Liver (tissue), 8 donors: ENCODE measurements at regions not wholly inside any gene's neighbourhood (a gene's known extent, or its start where the extent isn't known, plus 50 kb on each side); places are given as distances from the start of the nearest gene placed in this dataset.

Experiments
- DNase-seq: peaks from one replicate; pipeline ENCODE4 v3.0.0-alpha.2; 2017; ENCODE audit warnings: low spot score
- H3K27ac ChIP-seq, 2 donors: one replicate each; pipeline ENCODE4 v1.7.0; 2013; ENCODE audit warnings: inconsistent platforms in 2 of 2, low read length in 2 of 2, control low read depth in 1 of 2, low read depth in 1 of 2, mild to moderate bottlenecking in 1 of 2
- H3K27me3 ChIP-seq, 4 donors: one replicate each; pipeline versions ENCODE4 v1.6.1 to v1.7.0; 2013; ENCODE audit warnings: low read length in 3 of 4, inconsistent platforms in 1 of 4, mild to moderate bottlenecking in 1 of 4, moderate library complexity in 1 of 4; ENCODE audit not compliant: control insufficient read depth in 4 of 4, insufficient read depth in 4 of 4
- H3K36me3 ChIP-seq, 4 donors: one replicate each; pipeline versions ENCODE4 v1.6.1 to v1.7.0; 2013; ENCODE audit warnings: low read length in 3 of 4, mild to moderate bottlenecking in 3 of 4, low read depth in 1 of 4, moderate library complexity in 1 of 4; ENCODE audit not compliant: control insufficient read depth in 4 of 4, insufficient read depth in 3 of 4
- H3K4me1 ChIP-seq, 4 donors: one replicate each; pipeline versions ENCODE4 v1.6.1 to v1.7.0; 2013; ENCODE audit warnings: low read length in 3 of 4, mild to moderate bottlenecking in 3 of 4, moderate library complexity in 1 of 4; ENCODE audit not compliant: control insufficient read depth in 4 of 4, insufficient read depth in 4 of 4
- H3K4me3 ChIP-seq, 3 donors: one replicate each; pipeline versions ENCODE4 v1.6.1 to v1.7.0; 2013; ENCODE audit warnings: low read length in 3 of 3, control low read depth in 1 of 3, low read depth in 1 of 3, mild to moderate bottlenecking in 1 of 3
- H3K9ac ChIP-seq, 2 donors: one replicate each; pipeline ENCODE4 v1.7.0; 2013; ENCODE audit warnings: low read length in 2 of 2, mild to moderate bottlenecking in 2 of 2, moderate library complexity in 2 of 2, control low read depth in 1 of 2, low read depth in 1 of 2
- H3K9me3 ChIP-seq, 4 donors: one replicate each; pipeline versions ENCODE4 v1.6.1 to v1.7.0; 2013; ENCODE audit warnings: low read length in 3 of 4; ENCODE audit not compliant: control insufficient read depth in 4 of 4
- CTCF ChIP-seq: fragments of 150-350 bp; IDR thresholded peaks from 2 replicates; pipeline ENCODE4 v1.5.1; 2017; ENCODE audit warnings: improper control_type of control experiment, low read depth, low read length; ENCODE audit not compliant: missing input control
- EGR1 ChIP-seq, 2 donors: IDR thresholded peaks; 2 replicates each; pipeline ENCODE4 v1.6.1; 2016 to 2018; ENCODE audit warnings: antibody characterized with exemption in 2 of 2, low read depth in 2 of 2
- FOXA1 ChIP-seq: IDR thresholded peaks from 2 replicates; pipeline ENCODE4 v1.6.1; 2016; ENCODE audit warnings: antibody characterized with exemption
- FOXA2 ChIP-seq: IDR thresholded peaks from 2 replicates; pipeline ENCODE4 v1.6.1; 2016; ENCODE audit warnings: antibody characterized with exemption
- GABPA ChIP-seq, 2 donors: IDR thresholded peaks in 1 of 2; conservative IDR thresholded peaks in 1 of 2; 2 replicates each; pipeline ENCODE4 v1.6.1; 2016; ENCODE audit warnings: antibody characterized with exemption in 2 of 2, mild to moderate bottlenecking in 1 of 2, moderate library complexity in 1 of 2
- HNF4A ChIP-seq, 2 donors: conservative IDR thresholded peaks; 2 replicates each; pipeline ENCODE4 v1.6.1; 2016; ENCODE audit warnings: antibody characterized with exemption in 2 of 2, mild to moderate bottlenecking in 2 of 2
- HNF4G ChIP-seq: IDR thresholded peaks from 2 replicates; pipeline ENCODE4 v1.6.1; 2016; ENCODE audit warnings: antibody characterized with exemption
- JUND ChIP-seq, 2 donors: IDR thresholded peaks; 2 replicates each; pipeline ENCODE4 v1.6.1; 2016; ENCODE audit warnings: antibody characterized with exemption in 2 of 2
- MAX ChIP-seq: IDR thresholded peaks from 2 replicates; pipeline ENCODE4 v1.6.1; 2016; ENCODE audit warnings: antibody characterized with exemption
- NR2F2 ChIP-seq: IDR thresholded peaks from 2 replicates; pipeline ENCODE4 v1.6.1; 2016; ENCODE audit warnings: antibody characterized with exemption
- RAD21 ChIP-seq, 2 donors: IDR thresholded peaks; 2 replicates each; pipeline ENCODE4 v1.6.1; 2016; ENCODE audit warnings: antibody characterized with exemption in 2 of 2, mild to moderate bottlenecking in 2 of 2
- REST ChIP-seq: IDR thresholded peaks from 2 replicates; pipeline ENCODE4 v1.6.1; 2016; ENCODE audit warnings: antibody characterized with exemption, mild to moderate bottlenecking
- RXRA ChIP-seq, 2 donors: IDR thresholded peaks; 2 replicates each; pipeline ENCODE4 v1.6.1; 2017 to 2018; ENCODE audit warnings: antibody characterized with exemption in 2 of 2, mild to moderate bottlenecking in 1 of 2
- SP1 ChIP-seq: IDR thresholded peaks from 2 replicates; pipeline ENCODE4 v1.6.1; 2018; ENCODE audit warnings: antibody characterized with exemption, mild to moderate bottlenecking
- TAF1 ChIP-seq: conservative IDR thresholded peaks from 2 replicates; pipeline ENCODE4 v1.6.1; 2016; ENCODE audit warnings: antibody characterized with exemption, mild to moderate bottlenecking
- YY1 ChIP-seq: IDR thresholded peaks from 2 replicates; pipeline ENCODE4 v1.6.1; 2016; ENCODE audit warnings: antibody characterized with exemption, mild to moderate bottlenecking
- WGBS: extraction: QIAGEN DNeasy Blood & Tissue Kit; methylation state at CpG from one replicate; pipeline ENCODE4 v1.1.7; 2013; 5-methylcytosine and 5-hydroxymethylcytosine counted together
- TF ChIP-seq, protein P1 (sequence below): IDR thresholded peaks from 2 replicates; pipeline ENCODE4 v1.6.1; 2016; ENCODE audit warnings: antibody characterized with exemption
- TF ChIP-seq, protein P2 (sequence below): IDR thresholded peaks from 2 replicates; pipeline ENCODE4 v1.6.1; 2016; ENCODE audit warnings: antibody characterized with exemption
- donor health status: healthy.
- donor health status: healthy.
- donor health status: healthy.
- donor health status: healthy.
- donor health status: healthy.

DNA sequence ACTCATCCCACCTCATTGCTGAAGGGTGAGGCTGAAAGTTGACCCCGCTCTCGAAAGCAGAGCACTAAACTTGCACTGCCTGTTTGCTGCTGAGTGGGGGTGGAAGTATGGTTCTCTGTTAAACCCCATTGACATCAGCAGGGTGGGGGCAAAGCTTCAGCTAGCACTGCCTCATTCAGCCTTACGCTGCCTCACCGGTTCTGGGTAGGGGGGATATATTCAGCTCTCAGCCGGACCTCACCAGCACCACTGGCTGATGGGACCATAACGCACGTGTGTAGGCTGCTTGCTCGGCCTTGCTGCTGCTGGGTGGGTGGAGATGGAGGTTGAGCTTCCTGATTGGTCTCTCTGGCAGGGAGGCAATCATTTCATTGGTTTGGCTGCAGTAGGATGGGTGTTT lies 265.7 kb upstream of the RTL1 start:
- H3K9me3 ChIP-seq = peaks cover 4 to 15% (median 8%) of the 10 kb centered on the region in 4 donors
- no peak for DNase-seq
- no peak overlapping the region for H3K9ac ChIP-seq
- H3K36me3 ChIP-seq = no peaks in the 10 kb centered on the region
- H3K27me3 ChIP-seq = peaks cover 0 to 3% (median 1%) of the 10 kb centered on the region in 4 donors
- 70% methylated on average over 8 of the region's 8 CpGs for WGBS
- H3K4me3 ChIP-seq = no peak overlapping the region
- H3K27ac ChIP-seq = no peak overlapping the region
- no peaks in the 10 kb centered on the region for H3K4me1 ChIP-seq
- TF ChIP-seq EGR1 (IDR thresholded peaks at IDR 0.05; ENCODE audit: low read depth in 2 of 2) = no peak
- no peak for TF ChIP-seq MAX
- no peak for TF ChIP-seq RAD21 (IDR thresholded peaks at IDR 0.05)
- TF ChIP-seq RXRA (IDR thresholded peaks at IDR 0.05) = no peak
- no peak for TF ChIP-seq TAF1
- TF ChIP-seq, protein P1, sequence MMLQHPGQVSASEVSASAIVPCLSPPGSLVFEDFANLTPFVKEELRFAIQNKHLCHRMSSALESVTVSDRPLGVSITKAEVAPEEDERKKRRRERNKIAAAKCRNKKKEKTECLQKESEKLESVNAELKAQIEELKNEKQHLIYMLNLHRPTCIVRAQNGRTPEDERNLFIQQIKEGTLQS = no peak
- no peak for TF ChIP-seq JUND (IDR thresholded peaks at IDR 0.05)
- no peak for TF ChIP-seq HNF4A (conservative IDR thresholded peaks at IDR 0.05)
- TF ChIP-seq HNF4G = no peak
- no peak for TF ChIP-seq REST
- no peak for TF ChIP-seq FOXA1
- no peak for TF ChIP-seq GABPA (IDR thresholded peaks at IDR 0.05 in 1 of 2, conservative IDR thresholded peaks at IDR 0.05 in 1 of 2)
- no peak for TF ChIP-seq FOXA2

DNA sequence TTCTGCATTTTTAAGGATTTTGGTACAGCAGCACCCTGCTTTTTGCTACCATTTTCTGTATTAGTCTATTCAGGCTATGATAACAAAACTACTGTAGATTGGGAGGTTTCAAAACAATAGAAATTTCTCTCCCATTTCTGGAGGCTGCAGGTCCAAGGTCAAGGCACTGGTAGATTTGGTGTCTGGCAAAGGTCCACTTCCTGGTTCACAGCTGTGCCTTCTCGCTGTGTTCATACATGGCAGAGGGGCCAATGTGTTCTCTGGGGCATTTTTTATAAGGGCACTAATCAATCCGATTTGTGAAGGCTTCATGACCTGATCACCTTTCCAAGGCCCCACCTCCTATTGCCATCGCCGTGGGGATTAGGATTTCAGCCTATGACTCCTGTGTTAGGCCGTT lies 268.1 kb upstream of the RTL1 start:
- Histone ChIP-seq H3K4me1 (no peaks in the 10 kb centered on the region), H3K9me3 (peaks cover 0 to 7% (median 4%) of the 10 kb centered on the region in 4 donors), H3K4me3 (no peak overlapping the region), H3K9ac (no peak overlapping the region), H3K27ac (no peak overlapping the region), H3K36me3 (no peaks in the 10 kb centered on the region), H3K27me3 (peaks cover 0 to 3% (median 1%) of the 10 kb centered on the region in 4 donors)
- DNase-seq = no peak
- WGBS = 86% methylated on average over 5 of the region's 5 CpGs
- no peak for TF ChIP-seq EGR1 (IDR thresholded peaks at IDR 0.05; ENCODE audit: low read depth in 2 of 2)
- no peak for TF ChIP-seq TAF1
- TF ChIP-seq REST = no peak
- TF ChIP-seq FOXA2 = no peak
- no peak for TF ChIP-seq HNF4A (conservative IDR thresholded peaks at IDR 0.05)
- TF ChIP-seq RAD21 (IDR thresholded peaks at IDR 0.05) = no peak
- TF ChIP-seq, protein P1 = no peak
- TF ChIP-seq, protein P2, sequence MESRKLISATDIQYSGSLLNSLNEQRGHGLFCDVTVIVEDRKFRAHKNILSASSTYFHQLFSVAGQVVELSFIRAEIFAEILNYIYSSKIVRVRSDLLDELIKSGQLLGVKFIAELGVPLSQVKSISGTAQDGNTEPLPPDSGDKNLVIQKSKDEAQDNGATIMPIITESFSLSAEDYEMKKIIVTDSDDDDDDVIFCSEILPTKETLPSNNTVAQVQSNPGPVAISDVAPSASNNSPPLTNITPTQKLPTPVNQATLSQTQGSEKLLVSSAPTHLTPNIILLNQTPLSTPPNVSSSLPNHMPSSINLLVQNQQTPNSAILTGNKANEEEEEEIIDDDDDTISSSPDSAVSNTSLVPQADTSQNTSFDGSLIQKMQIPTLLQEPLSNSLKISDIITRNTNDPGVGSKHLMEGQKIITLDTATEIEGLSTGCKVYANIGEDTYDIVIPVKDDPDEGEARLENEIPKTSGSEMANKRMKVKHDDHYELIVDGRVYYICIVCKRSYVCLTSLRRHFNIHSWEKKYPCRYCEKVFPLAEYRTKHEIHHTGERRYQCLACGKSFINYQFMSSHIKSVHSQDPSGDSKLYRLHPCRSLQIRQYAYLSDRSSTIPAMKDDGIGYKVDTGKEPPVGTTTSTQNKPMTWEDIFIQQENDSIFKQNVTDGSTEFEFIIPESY = no peak
- no peak for TF ChIP-seq CTCF
- no peak for TF ChIP-seq YY1
- no peak for TF ChIP-seq SP1
- TF ChIP-seq HNF4G = no peak
- no peak for TF ChIP-seq RXRA (IDR thresholded peaks at IDR 0.05)
- no peak for TF ChIP-seq NR2F2
